NCI-H446 (cell line): ENCODE measurements at regions not wholly inside any gene's neighbourhood (a gene's known extent, or its start where the extent isn't known, plus 50 kb on each side); places are given as distances from the start of the nearest gene placed in this dataset.
"Not testable (repeated sequence)": the region's sequence is repeated elsewhere in the genome, so short reads cannot be mapped to it uniquely, and the experiment has no call there.

Experiments
- DNase-seq, 2 experiments: peaks; one replicate each; lab custom pipeline; 2025; lab: John Stamatoyannopoulos, UW

DNA sequence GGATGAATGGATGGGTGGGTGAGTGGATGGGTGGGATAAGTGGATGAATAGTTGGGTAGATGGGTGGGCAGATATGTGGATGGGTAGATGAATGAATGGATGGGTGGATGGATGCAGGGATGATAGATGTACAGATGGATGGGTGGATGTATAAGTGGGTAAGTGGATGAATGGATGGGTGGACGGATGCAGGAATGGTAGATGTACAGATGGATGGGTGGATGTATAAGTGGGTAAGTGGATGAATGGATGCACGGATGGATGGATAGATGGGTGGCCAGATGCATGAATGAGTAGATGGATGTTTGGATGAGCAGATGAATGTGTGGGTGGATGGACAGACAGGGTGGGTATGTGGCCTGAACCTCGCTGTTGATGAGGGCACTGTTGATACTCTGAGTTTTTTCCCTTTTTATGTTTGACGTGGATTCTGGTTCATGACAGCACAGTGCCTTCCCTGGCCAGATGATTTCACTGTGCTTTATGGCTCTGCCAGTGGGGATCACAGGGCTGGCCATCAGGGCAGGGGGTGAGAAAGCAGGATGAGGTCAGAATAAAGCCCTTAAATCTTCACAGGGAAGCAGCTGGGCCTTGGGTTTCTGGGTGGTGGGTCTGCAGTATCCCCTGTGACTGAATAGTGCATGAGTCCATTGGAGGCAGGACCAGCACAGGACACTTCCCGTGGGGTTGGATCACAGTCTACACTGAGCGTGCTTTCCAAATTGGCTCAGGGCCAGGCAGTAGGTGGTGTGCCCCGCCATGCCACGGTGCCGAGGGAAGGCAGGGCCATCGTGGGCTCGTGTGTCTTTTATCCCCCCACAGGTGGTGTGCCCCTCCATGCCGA lies 213.2 kb downstream of the BANP start:
- not testable (repeated sequence) for DNase-seq

DNA sequence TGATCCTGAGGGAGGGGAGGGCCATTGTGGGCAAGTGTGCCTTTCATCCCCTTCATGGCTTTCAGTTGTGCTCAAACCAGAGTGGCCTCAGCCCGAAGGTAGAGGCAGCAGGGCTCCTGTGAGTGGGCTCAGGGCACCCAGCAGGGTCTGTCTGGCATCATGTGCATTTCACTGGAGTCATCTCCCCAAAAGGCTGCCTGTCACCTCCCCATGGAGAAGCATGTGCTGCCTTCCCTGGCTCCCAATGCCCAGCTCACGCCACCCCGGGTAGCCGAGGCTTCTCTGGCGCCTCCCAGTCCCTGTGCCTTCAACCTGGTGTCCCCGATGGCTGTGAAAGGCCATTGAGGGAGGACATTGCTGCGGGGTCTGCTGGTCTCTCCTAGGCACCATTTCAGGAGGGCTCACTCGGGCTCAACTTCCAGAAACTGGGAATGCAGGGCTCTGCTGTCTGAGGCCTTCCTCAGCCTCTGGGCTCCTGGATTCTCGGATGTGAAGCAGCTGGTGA lies 213.9 kb downstream of the BANP start:
- DNase-seq = not testable (repeated sequence)

DNA sequence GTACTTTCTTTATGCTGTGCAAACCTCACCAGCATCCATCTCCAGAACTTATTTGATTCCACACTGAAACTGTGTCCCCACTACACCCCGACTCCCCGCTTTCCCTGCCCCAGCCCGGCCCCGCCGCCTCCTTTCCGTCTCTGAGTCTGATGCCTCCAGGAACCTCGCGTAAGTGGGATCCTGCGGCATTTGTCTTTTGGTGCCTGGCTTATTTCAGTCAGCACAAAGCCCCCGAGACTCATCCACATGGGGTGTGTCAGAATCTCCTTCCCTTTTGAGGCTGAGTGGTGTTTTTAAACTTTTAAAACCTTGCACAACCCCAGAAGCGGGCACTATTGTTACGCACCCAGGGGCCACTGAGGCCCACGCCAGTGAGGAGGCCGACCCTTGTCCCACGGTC lies 214.4 kb downstream of the BANP start:
- not testable (repeated sequence) for DNase-seq

DNA sequence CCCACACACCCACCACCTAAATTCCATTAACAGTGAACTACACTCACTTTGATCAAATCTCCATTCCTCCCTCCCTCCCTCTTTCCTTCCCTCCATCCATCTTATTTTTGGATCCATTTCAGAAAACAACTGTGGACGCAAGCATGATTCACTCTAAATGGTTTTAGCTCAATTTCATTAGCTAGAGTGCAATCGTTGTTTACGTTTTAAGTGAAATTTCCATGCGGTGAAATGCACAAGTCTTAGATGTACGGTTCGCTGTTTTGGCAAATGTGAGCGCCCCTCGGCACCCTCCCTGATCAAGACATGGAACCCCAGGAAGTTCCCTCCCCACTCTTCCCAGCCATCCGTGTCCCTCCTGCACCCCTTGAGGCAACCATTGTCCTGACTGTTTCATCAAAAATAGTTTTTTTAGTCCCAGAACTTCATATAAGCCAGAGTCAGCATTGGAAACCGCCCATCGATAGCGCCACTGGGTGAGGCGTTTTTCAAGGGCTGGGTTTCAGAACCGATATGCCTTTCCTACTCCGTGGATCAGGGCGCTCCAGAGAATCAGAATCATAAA lies 215.1 kb downstream of the BANP start:
- DNase-seq = not testable (repeated sequence)

DNA sequence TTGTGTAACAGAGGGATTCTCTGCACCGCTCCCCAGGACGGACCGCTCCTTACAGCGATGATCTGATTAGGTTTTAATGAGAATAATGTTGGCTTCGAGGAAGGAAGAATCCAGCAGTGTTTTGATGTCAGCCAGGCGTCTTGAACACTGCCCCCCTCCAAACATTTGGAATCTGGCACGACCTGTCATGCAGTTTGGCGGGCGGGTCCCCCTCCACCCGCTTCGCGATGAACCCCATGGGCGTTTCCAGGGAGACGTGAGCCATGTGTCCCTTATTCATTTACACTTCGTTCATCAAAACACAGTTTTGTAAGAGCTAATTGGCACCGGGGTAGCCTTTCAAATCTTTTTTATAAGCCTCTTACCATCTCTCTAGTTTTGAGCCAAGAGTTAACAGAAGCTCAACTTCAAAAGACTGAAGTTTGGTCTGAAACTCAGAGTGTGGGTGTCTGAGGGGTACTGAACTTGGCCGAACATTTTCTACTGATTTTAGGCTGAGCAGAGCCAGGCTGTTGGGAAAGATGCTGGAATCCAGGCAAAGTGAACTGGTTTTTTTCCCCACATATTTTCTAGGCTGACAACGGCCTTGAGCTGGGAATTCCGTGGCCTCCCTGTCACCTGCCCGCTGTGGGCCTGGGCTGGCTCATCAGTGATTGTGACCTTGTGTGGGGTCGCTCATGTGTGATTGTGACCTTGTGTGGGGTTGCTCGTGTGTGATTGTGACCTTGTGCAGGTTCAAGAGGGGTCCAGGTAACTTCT lies 214.8 kb upstream of the ZNF469 start:
- DNase-seq = not testable (repeated sequence)

DNA sequence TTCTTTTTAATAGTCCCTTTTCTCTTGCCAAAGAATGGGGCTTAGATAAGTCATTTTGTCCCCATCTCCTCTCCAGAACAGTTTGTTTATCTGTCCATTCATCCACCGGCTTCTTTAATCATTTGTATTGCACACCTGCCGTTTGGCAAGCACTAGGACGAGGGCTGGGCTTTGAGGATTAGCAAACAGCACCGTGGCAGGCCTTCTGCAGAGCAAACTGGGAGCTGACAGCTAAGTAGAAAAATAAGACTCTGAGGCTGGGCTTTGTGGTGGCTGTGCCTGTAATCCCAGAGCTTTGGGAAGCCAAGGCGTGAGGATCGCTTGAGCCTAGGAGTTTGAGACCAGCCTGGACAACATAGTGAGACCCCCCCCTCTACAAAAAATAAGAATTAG lies 214.2 kb upstream of the ZNF469 start:
- not testable (repeated sequence) for DNase-seq

DNA sequence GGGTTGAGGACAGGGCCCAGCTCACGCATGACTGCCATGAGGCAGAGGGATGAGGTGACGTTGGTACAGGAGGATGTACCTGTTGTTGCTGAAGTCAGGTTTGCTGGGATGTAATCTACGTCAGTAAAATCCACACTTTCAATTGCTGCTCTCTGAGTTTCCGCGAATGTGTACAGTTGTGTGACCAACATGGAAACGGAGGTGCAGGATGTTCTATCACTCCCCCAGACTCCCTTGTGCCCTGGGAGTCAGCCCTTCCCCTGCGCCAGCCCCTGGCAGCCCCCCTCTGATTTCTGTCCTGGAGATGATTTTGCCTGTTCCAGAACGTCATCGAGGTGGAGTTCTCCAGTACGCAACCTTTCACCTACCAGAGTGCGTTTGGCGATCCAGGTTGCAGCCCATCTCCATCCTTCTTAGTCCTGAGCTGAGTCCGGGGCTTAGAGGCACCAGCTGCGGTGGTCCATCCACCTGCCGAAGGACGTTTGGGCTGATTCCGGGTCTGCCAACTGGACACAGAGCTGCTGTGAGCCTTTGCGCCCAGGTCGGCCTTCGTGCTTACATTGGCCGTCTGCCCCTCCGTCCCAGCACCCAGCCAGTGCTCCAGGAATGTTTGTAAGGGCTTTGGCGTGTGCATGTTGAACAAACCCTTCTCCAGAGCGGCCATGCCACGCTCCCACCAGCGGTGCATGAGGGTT lies 213.5 kb upstream of the ZNF469 start:
- DNase-seq = not testable (repeated sequence)

DNA sequence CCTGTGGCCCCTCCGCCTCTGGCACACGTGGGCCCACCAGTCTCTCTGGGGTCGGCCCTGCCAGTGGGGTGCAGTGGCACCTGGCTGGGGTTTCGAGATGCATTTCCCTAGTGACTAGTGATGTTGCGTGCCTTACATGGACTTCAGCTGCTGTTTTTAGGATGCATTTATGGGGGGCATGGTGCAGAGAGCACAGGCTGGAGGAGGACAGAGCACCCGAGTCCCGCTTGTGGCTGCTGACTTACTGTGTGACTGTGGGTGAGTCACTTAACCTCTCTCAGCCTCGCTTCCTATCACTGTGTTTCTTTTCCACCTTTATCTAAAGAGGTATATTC lies 213.0 kb upstream of the ZNF469 start:
- DNase-seq = not testable (repeated sequence)

DNA sequence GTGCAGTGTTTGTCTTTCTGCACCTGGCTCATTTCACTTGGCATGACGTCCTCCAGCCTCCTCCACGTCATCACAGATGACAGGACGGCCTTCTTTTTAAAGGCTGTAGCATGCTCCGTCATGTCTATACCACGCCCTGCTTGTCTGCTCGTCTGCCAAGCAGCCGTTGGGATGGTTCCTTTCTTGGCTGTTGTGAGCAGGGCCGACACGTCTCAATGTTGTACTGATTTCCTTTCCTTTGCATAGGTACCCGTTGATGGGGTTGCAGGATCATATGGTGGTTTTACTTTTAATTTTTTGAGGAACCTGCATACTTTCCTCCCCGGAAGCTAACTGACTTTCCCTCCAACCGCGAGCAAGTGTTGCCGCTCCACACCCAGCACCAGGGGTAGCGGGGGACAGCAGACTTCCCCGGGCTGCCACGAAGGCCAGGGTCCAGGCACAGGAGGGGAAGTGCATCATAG lies 212.2 kb upstream of the ZNF469 start:
- DNase-seq = no peak

DNA sequence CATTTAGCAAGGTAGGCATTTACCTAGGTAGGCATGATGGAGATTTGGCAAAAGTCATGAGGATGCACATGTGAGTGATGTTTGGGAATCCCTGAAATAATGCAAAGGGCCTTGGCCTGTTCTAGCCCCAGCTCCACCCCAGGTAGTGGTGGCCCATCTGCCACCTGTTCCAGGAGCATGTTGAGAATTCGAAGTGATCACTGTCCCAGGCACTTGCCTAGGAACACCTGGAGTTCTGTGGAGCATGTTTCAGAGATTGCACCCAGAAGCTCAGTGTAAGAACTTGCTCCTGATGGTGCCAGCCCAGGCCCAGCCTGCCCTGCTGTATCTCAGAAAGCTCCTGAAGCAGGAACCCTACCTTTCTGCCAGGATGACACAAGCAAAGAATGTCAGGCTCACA lies 211.6 kb upstream of the ZNF469 start:
- DNase-seq = not testable (repeated sequence)

DNA sequence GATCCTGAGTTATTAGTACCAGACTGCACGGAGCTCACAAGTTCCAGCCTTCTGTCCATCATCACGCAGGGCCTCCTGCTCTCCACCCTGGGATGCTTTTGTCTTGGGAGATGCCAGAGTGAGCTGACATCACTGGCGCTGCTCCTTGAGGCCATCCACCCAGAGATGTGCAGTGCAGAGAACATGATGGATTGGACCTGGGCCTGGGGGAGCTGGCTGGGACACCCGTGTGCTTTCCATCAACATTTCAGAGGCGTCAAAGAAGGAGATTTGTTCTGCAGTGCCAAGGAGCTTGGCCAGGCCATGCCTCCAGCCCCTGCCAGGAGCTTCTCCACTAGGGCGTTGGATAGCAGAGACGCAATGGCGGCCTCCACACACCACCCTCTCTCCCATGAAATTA lies 206.6 kb upstream of the ZNF469 start:
- DNase-seq = not testable (repeated sequence)

DNA sequence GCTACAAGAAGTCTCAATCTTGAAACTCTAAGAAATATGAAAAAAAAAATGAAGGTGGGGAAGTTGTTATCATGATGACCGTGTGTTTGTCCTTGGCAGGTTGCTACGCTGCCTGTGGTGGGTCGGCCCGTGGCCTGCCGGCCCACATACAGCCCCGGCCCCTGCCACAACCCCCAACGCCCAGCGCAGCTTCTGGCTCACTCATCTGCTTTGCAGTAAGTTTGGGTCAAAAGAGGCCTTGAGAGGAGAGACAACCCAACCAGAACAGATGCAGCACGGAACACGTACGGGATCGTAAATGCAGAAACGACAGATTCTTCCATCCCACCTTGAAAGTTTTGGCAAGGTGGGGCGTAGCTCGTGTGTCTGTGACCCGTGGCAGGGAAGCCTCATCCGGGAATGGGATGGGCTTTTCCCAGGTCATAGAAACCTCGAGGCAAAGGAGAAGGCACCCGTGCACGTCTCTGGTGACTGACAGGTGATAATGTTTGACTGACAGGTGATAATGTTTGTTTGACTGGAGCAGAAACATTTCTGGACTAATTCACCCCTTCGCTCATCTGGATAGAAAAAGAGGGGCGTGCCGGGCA lies 206.1 kb upstream of the ZNF469 start:
- not testable (repeated sequence) for DNase-seq

DNA sequence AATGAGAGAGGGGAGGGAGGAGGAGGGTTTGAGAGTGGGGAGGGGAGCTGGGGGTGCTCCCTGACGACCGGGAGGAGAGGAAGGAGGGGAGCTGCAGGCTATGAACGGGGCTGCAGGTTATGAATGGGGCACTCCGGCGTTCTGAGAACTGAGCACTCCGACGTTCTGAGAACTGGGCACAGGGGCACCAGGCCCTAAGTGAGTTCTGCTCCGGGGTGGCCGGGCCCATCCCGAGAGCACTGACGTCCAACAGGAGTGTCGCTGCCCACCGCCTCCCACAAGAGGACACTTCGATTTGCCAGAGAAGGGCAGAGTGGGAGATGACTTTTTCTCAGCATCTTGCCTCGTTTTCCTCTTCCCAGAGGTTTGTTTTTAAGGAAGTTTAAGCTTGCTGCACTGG lies 204.5 kb upstream of the ZNF469 start:
- DNase-seq = not testable (repeated sequence)

DNA sequence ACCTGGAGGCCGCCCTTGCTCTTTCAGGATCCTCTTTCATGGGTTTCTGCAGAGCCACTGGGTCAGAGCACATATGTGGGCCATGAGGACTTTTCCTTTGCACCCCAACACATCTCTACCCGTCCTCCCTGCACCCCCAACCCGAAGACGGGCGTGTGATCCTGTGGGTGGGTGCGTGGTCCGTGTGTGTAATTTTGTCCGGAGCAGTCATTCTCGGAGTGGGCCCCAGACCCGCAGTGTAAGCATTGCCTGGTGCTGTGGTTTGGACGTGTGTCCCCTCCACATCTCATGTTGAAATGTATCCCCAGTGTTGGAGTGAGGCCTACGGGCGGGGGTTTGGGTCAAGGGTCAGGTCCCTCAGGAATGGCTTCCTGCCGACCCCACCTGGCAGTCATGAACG lies 203.9 kb upstream of the ZNF469 start:
- not testable (repeated sequence) for DNase-seq

DNA sequence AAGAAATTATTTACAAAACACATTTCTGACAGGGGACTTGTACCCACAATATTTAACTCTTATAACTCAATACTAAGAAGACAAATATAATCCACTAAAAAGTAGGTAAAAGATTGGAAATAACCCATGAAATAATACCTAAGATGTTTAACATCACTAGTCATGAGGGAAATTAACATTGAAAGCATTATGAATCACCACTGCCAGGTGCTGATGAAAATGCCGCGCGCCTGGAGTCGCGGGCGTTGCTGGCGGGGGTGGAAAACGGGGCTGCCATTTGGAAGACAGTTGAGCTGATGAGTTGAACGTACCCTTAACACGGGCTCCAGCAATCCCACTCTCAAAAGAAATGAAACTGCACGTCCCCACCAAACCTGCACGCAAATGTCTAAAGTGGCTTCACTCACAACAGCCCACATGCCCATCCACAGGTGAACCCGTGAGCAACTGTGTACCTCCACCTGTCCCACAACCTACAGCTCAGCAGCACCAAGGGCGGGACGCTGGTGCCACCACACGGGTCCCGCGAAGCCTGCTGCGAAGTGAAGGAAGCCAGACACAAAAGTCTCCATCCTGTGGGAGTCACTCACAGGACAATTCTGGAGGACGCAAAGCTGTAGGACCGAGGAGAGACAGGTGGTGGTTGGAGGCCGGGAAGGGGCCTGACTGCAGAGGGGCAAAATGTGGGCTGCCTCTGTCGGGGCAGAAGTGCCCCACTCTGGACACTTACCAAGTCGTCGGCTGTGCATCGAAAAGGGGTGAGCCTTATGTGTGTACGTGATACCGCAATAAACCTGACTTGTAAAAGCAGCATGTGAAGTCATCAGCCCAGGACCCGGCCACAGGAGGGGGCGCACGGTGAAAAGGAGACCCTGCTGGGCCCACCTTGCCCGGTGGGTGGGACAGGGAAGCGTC lies 199.5 kb upstream of the ZNF469 start:
- DNase-seq = not testable (repeated sequence)

DNA sequence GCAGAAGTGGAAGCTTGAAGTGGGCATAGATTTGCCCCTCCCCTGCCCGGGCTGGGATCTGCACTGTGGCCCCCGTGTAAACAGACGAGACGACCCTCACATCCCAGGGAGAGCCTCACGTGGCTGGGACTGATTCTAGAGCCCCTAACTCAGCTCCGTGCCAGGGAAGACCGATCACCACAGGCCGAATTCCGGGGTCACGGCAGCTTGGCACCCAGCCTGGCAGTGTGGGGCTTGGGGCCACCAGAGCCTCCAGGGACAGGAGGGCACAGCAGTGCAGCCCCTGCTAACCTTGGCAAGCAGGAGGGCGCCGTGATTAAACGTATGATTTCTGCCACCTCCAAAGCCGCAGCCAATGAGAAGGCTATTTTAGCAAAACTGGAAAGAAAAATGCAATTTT lies 198.7 kb upstream of the ZNF469 start:
- DNase-seq = not testable (repeated sequence)

DNA sequence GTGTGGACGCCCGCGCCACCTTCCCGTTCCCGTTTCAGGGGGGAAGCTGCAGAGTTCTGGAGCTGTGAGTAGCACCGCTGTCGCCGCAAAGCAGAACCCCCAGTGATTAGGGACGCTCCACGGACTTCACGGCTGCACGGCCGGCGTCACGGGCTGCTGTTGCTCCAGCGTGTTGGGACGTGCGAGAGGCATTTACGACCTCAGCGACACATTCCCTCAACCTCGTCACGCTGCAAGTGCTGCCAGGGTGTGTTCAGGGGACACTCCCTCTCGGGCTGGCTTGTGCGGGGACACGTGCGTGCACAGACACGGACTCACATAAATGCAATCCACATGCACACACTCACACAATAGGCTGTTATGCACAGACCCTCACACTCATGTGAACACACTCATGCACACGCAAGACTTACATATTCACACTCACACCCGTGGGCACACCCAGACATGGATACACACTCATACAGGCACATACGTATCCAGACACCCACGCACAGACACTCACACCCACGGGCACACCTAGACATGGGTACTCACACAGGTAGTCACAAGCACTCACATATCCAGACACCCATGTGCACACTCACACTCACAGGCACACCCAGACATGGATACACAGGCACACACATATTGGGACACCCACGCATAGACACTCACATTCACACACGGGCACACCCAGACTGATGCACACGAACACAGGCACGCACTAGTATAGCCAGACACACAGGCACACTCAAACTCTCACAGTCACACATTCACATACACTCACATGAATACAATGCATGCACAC lies 198.0 kb upstream of the ZNF469 start:
- not testable (repeated sequence) for DNase-seq

DNA sequence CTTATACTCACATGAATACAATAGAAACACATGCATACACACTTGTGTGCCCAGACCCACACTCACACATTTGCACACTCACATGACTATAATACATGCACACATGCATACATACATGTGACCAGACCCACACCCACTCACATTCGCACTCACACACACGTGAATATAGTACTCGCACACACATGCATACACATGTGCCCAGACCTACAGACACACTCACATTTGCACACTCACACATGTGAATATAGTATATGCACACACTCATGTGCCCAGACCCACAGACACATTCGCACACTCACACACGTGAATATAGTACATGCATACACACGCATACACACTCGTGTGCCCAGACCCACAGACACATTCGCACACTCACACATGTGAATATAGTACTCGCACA lies 197.4 kb upstream of the ZNF469 start:
- DNase-seq = not testable (repeated sequence)
